HG03460 (cell line): ENCODE measurements at regions not wholly inside any gene's neighbourhood (a gene's known extent, or its start where the extent isn't known, plus 50 kb on each side); places are given as distances from the start of the nearest gene placed in this dataset.
"Not testable (repeated sequence)": the region's sequence is repeated elsewhere in the genome, so short reads cannot be mapped to it uniquely, and the experiment has no call there.

Experiments used
- ATAC-seq: cut with Tn5 transposase; IDR thresholded peaks from one replicate; pipeline ENCODE4 v1.9.1; 2021; ENCODE audit not compliant: unreplicated experiment

- no peak for ATAC-seq
Observed at GRCh38 chr20:41690702-41691101, 72.5 kb upstream of the CHD6 start.

GRCh38 chr20:41686961-41687360 is 68.8 kb upstream of the CHD6 start:
- no peak for ATAC-seq

DNA sequence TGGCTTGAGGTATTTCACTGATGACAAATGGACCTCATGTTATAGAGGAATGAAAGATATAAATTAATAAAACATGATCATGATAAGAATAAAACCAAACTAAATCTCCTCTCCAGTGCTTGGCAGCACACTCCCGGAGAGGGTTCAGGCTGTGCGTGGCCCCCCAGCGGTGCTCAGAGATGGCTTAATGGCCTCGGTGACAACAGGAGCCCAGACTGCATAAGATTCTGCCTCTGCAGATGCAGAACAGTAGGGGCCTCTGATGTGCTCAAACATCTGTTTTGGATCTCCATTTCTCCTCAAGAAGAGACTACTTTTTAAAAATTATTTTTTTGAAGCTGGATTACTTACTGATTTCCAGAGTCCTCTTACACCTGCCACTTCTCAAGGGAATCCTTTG is 67.0 kb upstream of the CHD6 start:
- not testable (repeated sequence) for ATAC-seq

DNA sequence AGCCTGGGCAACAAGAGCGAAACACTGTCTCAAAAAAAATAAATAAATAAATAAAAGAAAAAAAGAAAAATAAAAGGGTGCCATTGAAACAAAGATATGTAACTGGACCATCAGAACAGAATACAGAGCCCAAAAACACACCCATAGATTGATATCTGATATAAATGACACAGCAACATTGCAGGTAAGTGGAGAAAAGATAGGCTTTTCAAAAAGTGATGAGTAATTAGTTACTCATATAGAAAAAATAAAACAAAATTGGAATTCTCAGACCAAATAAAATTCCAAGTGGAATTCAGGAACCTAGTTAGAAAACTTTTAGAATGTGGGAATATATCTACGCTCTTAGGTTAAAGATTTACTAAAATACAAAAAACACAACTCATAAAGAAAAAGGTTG is 60.6 kb upstream of the CHD6 start:
- no peak for ATAC-seq

GRCh38 chr20:41672282-41672681 is 54.1 kb upstream of the CHD6 start:
- ATAC-seq: no peak

- ATAC-seq: no peak
Observed at GRCh38 chr20:41671143-41671542, 53.0 kb upstream of the CHD6 start.

DNA sequence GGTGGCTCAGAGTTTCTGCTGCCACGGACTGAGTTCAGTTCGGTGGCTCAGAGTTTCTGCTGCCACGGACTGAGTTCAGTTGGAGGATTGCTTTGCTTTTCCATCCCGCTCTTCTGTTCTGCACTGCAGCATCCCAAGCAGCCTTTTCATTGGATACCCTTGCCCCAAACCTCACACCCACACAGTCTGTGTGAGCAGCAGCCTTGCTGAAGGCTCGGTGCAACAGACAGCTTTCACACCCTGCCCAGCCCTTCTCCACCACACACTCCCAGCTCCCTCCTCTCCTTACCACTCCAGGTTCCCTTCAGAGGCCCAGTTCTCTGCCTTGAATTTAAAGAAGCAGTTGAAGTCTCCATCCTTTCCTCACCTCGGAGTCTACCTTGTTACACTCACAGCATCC is 52.5 kb upstream of the CHD6 start:
- ATAC-seq: no peak

DNA sequence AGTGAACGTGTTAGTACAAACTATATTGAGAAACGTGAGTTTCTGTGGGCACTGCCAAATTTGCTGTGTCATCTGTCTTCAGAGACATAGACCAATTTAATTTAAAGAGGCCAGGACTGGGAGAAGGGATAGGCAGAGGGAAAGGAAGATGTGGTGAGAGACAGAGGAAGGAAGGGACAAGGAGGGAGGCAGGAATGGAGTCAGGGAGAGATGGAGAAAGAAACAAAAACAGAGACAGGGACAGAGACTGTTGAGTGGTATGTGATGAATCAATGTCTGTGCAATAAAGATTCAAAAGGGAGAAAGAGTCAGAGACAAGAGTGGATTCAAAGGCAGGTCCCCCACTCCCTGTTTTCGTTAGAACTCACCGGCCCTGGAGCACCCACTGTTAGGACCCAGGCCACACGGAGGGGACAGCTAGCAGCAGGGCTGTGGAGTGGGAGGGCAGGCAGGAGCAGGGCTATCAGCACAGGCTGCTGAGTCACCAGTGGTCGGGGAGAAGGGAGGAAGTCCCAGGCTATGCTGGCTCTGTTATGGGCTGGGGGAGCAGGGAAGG is 51.6 kb upstream of the CHD6 start:
- no peak for ATAC-seq

DNA sequence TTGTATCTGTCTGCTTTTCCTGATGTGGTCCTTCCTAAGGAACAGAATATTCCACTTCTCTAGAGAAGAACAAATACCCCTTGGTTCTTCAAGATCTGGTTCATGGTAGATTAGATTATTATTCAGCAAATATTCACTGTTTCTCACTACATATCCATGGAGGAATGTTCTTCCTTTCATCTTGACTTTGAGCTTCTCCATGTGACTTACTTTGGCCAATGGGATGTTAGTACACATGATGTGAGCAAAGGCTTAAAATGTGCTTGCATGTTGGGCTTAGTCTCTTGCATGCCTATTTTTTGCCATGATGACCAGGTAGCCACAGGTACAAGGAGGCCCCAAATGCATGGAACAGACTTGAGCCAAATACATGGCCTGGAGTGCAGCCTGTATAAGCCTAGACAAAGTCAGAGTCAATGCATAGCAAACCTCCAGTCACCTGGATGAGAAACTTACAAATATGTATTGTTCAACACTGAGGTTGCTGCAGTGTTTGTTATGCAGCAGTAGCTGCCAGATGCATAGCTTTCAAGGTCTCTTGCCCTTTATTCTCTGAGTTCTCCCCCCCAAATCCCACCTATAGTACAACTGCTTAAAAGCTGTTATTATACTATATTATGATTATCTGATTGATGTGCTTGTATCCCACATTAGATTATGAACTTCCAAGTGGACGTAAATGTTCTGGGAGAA is 50.0 kb upstream of the CHD6 start:
- ATAC-seq: no peak
